ENCODE measurements at regions not wholly inside any gene's neighbourhood (a gene's known extent, or its start where the extent isn't known, plus 50 kb on each side); places are given as distances from the start of the nearest gene placed in this dataset.

GRCh38 chr3:124439603-124440002 lies 290.6 kb upstream of the UMPS start:
- Histone ChIP-seq H3K27ac (ENCODE audit: low read depth, low read length, poor library complexity, severe bottlenecking) (no peak overlapping the region), H4K20me1 (ENCODE audit: insufficient read depth, low read length) (no peaks in the 10 kb centered on the region), H2AFZ (ENCODE audit: low read length) (no peak overlapping the region), H3K9me3 (ENCODE audit: low read length) (no peaks in the 10 kb centered on the region), H3K9me2 (ENCODE audit: insufficient read depth, low read length) (no peaks in the 10 kb centered on the region), H3K4me3 (ENCODE audit: low read depth, low read length, poor library complexity, severe bottlenecking) (no peak overlapping the region), H3K36me3 (ENCODE audit: insufficient read depth, low read length) (no peaks in the 10 kb centered on the region), H3K4me2 (ENCODE audit: low read length) (no peak overlapping the region), H3K4me1 (ENCODE audit: insufficient read depth, low read length, poor library complexity, severe bottlenecking) (no peaks in the 10 kb centered on the region), H3K79me2 (ENCODE audit: insufficient read depth, low read depth, low read length) (no peaks in the 10 kb centered on the region)
- CTCF ChIA-PET (ENCODE audit: unreplicated experiment): interaction anchor here (1.1 kb wide), 1 partner anchor 9 kb away, joined by 3 read pairs; no protein-coding TSS in a partner anchor
- BruUV-seq (replicated peaks): no TSS peak
- POLR2A ChIA-PET: interaction anchor here (0.6 kb wide), 1 partner anchor 15 kb away, joined by 3 read pairs; no protein-coding TSS in a partner anchor
- no peak for DNase-seq (ENCODE audit: low spot score)
- intact Hi-C loops (cut with micrococcal nuclease; ENCODE audit: unreplicated experiment): no loop called here
- no peak for TF ChIP-seq EZH2phosphoT487 (IDR thresholded peaks at IDR 0.05; ENCODE audit: borderline replicate concordance, low read depth, low read length)
- TF ChIP-seq CTCF (conservative IDR thresholded peaks at IDR 0.05; ENCODE audit: low read length): no peak

- Histone ChIP-seq H3K4me1 (ENCODE audit: insufficient read depth, low read length, poor library complexity, severe bottlenecking) (no peaks in the 10 kb centered on the region), H3K36me3 (ENCODE audit: insufficient read depth, low read length) (no peaks in the 10 kb centered on the region), H3K4me2 (ENCODE audit: low read length) (no peak overlapping the region), H3K4me3 (ENCODE audit: low read depth, low read length, poor library complexity, severe bottlenecking) (no peak overlapping the region), H3K79me2 (ENCODE audit: insufficient read depth, low read depth, low read length) (no peaks in the 10 kb centered on the region), H3K9me2 (ENCODE audit: insufficient read depth, low read length) (no peaks in the 10 kb centered on the region), H4K20me1 (ENCODE audit: insufficient read depth, low read length) (no peaks in the 10 kb centered on the region), H2AFZ (ENCODE audit: low read length) (no peak overlapping the region), H3K27ac (ENCODE audit: low read depth, low read length, poor library complexity, severe bottlenecking) (no peak overlapping the region), H3K9me3 (ENCODE audit: low read length) (no peaks in the 10 kb centered on the region)
- TF ChIP-seq EZH2phosphoT487 (IDR thresholded peaks at IDR 0.05; ENCODE audit: borderline replicate concordance, low read depth, low read length) (no peak), CTCF (conservative IDR thresholded peaks at IDR 0.05; ENCODE audit: low read length) (no peak)
- BruUV-seq (replicated peaks): no TSS peak
- DNase-seq (ENCODE audit: low spot score): no peak
- POLR2A ChIA-PET: no interaction called here
- CTCF ChIA-PET (ENCODE audit: unreplicated experiment): no interaction called here
- intact Hi-C loops (cut with micrococcal nuclease; ENCODE audit: unreplicated experiment): no loop called here
Measured at GRCh38 chr3:124441766-124442165, 288.5 kb upstream of the UMPS start.

GRCh38 chr3:124442463-124442862 lies 287.8 kb upstream of the UMPS start:
- no peak for TF ChIP-seq EZH2phosphoT487 (IDR thresholded peaks at IDR 0.05; ENCODE audit: borderline replicate concordance, low read depth, low read length)
- TF ChIP-seq CTCF (conservative IDR thresholded peaks at IDR 0.05; ENCODE audit: low read length): no peak
- Histone ChIP-seq H3K79me2 (ENCODE audit: insufficient read depth, low read depth, low read length) (no peaks in the 10 kb centered on the region), H3K4me1 (ENCODE audit: insufficient read depth, low read length, poor library complexity, severe bottlenecking) (no peaks in the 10 kb centered on the region), H3K9me2 (ENCODE audit: insufficient read depth, low read length) (no peaks in the 10 kb centered on the region), H3K9me3 (ENCODE audit: low read length) (no peaks in the 10 kb centered on the region), H4K20me1 (ENCODE audit: insufficient read depth, low read length) (no peaks in the 10 kb centered on the region), H3K36me3 (ENCODE audit: insufficient read depth, low read length) (no peaks in the 10 kb centered on the region), H3K4me2 (ENCODE audit: low read length) (no peak overlapping the region), H3K4me3 (ENCODE audit: low read depth, low read length, poor library complexity, severe bottlenecking) (no peak overlapping the region), H3K27ac (ENCODE audit: low read depth, low read length, poor library complexity, severe bottlenecking) (no peak overlapping the region), H2AFZ (ENCODE audit: low read length) (no peak overlapping the region)
- BruUV-seq (replicated peaks): no TSS peak
- intact Hi-C loops (cut with micrococcal nuclease; ENCODE audit: unreplicated experiment): no loop called here
- CTCF ChIA-PET (ENCODE audit: unreplicated experiment): no interaction called here
- DNase-seq (ENCODE audit: low spot score): no peak
- POLR2A ChIA-PET: no interaction called here

Measured in OCI-LY7 (cell line).